ENCODE measurements at regions not wholly inside any gene's neighbourhood (a gene's known extent, or its start where the extent isn't known, plus 50 kb on each side); places are given as distances from the start of the nearest gene placed in this dataset.

DNA sequence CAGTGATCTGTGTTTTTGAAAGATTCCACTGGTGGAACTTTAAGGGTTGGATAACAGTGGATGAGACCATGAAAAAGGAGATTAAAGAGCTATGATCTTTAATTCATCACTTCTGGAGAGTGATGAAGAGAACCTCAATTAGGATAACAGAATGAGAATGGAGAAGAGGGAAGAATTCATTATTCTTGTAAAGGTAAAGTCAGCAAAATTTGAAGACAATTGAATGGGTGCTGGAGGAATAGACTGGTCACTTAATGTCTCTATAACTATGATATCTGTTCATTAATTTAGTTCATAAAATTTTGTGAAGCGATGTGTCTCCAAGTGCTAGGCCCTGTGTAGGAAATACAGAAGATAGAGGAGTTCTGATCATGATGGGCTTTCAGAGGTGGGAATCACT is 1013.2 kb upstream of the FANCL start:
- H3K4me3 ChIP-seq (ENCODE audit: low read depth, low read length) = no peak overlapping the region
- no peak for DNase-seq (ENCODE audit: low read depth)
- TF ChIP-seq CTCF (IDR thresholded peaks at IDR 0.05; ENCODE audit: control insufficient read depth, extremely low read depth, insufficient read depth) = no peak

GRCh38 chr2:59250307-59250677 is 1009.2 kb upstream of the FANCL start:
- DNase-seq (ENCODE audit: low read depth) = no peak
- no peak overlapping the region for H3K4me3 ChIP-seq (ENCODE audit: low read depth, low read length)
- TF ChIP-seq CTCF (IDR thresholded peaks at IDR 0.05; ENCODE audit: control insufficient read depth, extremely low read depth, insufficient read depth) = no peak

DNA sequence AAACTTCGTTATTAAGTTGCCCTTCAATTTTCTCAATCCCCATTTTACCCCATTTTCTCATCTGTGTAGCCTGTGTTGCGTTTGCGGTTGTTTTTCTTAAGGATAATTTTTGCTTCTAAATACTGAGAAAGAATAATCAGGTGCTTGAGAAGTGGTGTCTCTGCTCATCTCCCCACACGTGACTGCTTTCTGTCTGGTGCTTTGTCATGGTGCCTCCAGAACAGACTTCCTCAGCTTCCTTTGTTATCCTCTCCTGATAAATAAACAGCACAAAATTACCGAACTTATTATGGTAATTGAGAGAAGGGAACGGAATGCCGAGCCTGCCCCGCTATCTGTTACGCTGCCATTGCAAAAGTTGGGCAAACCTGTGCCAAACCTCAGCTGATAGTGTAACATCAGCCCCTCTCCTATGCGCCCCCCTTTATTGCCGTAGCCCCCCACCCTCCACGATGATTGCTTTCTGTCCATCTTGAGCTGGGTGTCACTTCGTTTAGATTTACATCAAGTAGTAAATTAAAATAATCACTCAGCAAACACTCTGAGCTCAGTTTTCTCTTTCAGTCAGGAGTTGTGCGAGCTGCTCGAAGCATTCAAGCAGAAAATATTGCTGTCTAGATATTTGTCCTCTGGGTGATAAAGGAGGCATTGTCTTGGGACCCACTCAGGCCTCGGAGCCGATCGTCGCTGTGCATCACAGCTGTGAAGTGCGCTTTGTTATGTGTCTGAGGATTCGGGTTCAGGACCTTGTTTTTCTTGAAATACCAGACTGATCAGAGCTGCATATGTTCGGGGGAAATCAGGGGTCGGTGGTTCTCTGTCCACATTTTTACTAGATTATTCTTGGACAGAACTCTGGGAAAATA is 1008.5 kb upstream of the FANCL start:
- TF ChIP-seq CTCF (IDR thresholded peaks at IDR 0.05; ENCODE audit: control insufficient read depth, extremely low read depth, insufficient read depth) = no peak
- no peak for DNase-seq (ENCODE audit: low read depth)
- H3K4me3 ChIP-seq (ENCODE audit: low read depth, low read length) = no peak overlapping the region

GRCh38 chr2:59239146-59239545 is 998.0 kb upstream of the FANCL start:
- no peak overlapping the region for H3K4me3 ChIP-seq (ENCODE audit: low read depth, low read length)
- DNase-seq (ENCODE audit: low read depth) = no peak
- TF ChIP-seq CTCF (IDR thresholded peaks at IDR 0.05; ENCODE audit: control insufficient read depth, extremely low read depth, insufficient read depth) = no peak

GRCh38 chr2:59237311-59237710 is 996.2 kb upstream of the FANCL start:
- no peak overlapping the region for H3K4me3 ChIP-seq (ENCODE audit: low read depth, low read length)
- no peak for TF ChIP-seq CTCF (IDR thresholded peaks at IDR 0.05; ENCODE audit: control insufficient read depth, extremely low read depth, insufficient read depth)
- DNase-seq (ENCODE audit: low read depth) = no peak

GRCh38 chr2:59236723-59237122 is 995.6 kb upstream of the FANCL start:
- H3K4me3 ChIP-seq (ENCODE audit: low read depth, low read length) = no peak overlapping the region
- DNase-seq (ENCODE audit: low read depth) = no peak
- no peak for TF ChIP-seq CTCF (IDR thresholded peaks at IDR 0.05; ENCODE audit: control insufficient read depth, extremely low read depth, insufficient read depth)

DNA sequence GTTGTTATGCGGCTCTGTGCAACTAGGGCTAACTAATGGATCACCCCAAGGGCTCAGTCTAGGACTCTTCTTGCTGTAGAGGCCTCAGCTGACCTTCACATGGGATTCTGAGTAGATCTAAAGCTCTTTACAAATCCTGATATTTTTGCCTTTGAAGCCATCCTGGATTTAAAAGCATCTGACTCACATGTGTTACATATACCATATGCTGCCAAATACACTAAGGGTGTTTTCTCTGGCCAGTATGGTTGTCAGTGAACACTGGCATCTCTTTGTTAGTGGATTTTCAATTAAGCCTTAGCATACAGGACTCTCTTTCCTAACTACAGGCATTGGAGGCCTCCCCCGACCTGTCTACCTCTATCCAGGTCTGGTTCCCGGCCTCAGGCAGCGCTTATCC is 992.8 kb upstream of the FANCL start:
- DNase-seq (ENCODE audit: low read depth) = no peak
- no peak for TF ChIP-seq CTCF (IDR thresholded peaks at IDR 0.05; ENCODE audit: control insufficient read depth, extremely low read depth, insufficient read depth)
- H3K4me3 ChIP-seq (ENCODE audit: low read depth, low read length) = no peak overlapping the region
